Activated naive CD4-positive, alpha-beta T cell treated with anti-CD3 and anti-CD28 coated beads, Interleukin-2, amount 50 U/mL, for 72 hours (primary cell): ENCODE measurements at regions not wholly inside any gene's neighbourhood (a gene's known extent, or its start where the extent isn't known, plus 50 kb on each side); places are given as distances from the start of the nearest gene placed in this dataset.
"Not testable (repeated sequence)": the region's sequence is repeated elsewhere in the genome, so short reads cannot be mapped to it uniquely, and the experiment has no call there.

Experiments used
- ATAC-seq, 2 donors: fragments of 150-1000 bp; cut with Tn5 transposase; 2 replicates each; pipeline ENCODE4 v1.10.0; 2021; ENCODE audit warnings: mild to moderate bottlenecking in 2 of 2, moderate library complexity in 2 of 2
- DNase-seq, 2 donors: peaks; one replicate each; pipeline ENCODE4 v3.0.0; 2021 to 2022; ENCODE audit warnings: low spot score in 2 of 2
- H3K27ac Mint-ChIP-seq, 2 donors: one replicate each; pipeline ENCODE4 v1.8.0; 2022; ENCODE audit warnings: mild to moderate bottlenecking in 2 of 2, mixed read lengths in 2 of 2
- H3K36me3 Mint-ChIP-seq, 2 donors: one replicate each; pipeline ENCODE4 v1.8.0; 2022; ENCODE audit warnings: mixed read lengths in 2 of 2
- H3K9me3 Mint-ChIP-seq, 2 donors: one replicate each; pipeline ENCODE4 v1.8.0; 2022; ENCODE audit warnings: mixed read lengths in 2 of 2

GRCh38 chr13:34696741-34697140 lies 245.3 kb upstream of the NBEA start:
- Mint-ChIP-seq H3K27ac (no peak overlapping the region), H3K36me3 (no peaks in the 10 kb centered on the region), H3K9me3 (peaks cover 0 to under 1% of the 10 kb centered on the region in 2 donors)
- DNase-seq, result no peak
- ATAC-seq, result no peak

DNA sequence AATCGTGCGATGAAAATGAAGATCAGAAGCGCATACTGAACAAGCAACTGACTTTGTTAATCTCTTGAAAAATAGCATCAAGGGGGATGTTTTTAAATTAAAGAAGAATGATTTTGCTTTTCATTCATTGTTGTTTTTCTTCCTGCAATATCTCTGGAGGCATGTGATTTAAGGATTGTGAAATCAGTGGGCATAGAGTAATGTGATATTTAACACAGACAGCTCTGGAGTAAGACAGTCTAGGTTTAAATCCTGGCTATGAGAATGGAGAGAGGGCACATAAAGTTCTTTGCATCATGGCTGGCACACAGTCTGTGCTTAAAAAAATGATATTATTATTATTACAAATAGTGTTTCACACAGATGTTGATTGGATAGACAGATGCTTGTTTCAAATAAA lies 243.1 kb upstream of the NBEA start:
- H3K9me3 Mint-ChIP-seq, result peaks cover 0 to 2% of the 10 kb centered on the region in 2 donors
- H3K27ac Mint-ChIP-seq, result no peak overlapping the region
- H3K36me3 Mint-ChIP-seq, result no peaks in the 10 kb centered on the region
- ATAC-seq (no peak), DNase-seq (no peak)

- Mint-ChIP-seq H3K27ac (no peak overlapping the region), H3K9me3 (peaks cover 5 to 7% of the 10 kb centered on the region in 2 donors), H3K36me3 (no peaks in the 10 kb centered on the region)
- no peak for DNase-seq
- no peak for ATAC-seq
Measured at GRCh38 chr13:34700155-34700554, 241.9 kb upstream of the NBEA start.

- no peaks in the 10 kb centered on the region for H3K36me3 Mint-ChIP-seq
Measured at GRCh38 chr13:34701919-34702318, 240.2 kb upstream of the NBEA start.

GRCh38 chr13:34708566-34709313 lies 233.3 kb upstream of the NBEA start:
- no peak for DNase-seq
- peaks cover 10 to 13% of the 10 kb centered on the region in 2 donors for H3K9me3 Mint-ChIP-seq
- H3K36me3 Mint-ChIP-seq, result no peaks in the 10 kb centered on the region
- H3K27ac Mint-ChIP-seq, result no peak overlapping the region
- no peak for ATAC-seq

More at GRCh38 chr13:34701919-34702318, 240.2 kb upstream of the NBEA start:
- ATAC-seq, result no peak
- H3K9me3 Mint-ChIP-seq, result peaks cover 10 to 12% of the 10 kb centered on the region in 2 donors
- no peak overlapping the region for H3K27ac Mint-ChIP-seq
- DNase-seq, result no peak

DNA sequence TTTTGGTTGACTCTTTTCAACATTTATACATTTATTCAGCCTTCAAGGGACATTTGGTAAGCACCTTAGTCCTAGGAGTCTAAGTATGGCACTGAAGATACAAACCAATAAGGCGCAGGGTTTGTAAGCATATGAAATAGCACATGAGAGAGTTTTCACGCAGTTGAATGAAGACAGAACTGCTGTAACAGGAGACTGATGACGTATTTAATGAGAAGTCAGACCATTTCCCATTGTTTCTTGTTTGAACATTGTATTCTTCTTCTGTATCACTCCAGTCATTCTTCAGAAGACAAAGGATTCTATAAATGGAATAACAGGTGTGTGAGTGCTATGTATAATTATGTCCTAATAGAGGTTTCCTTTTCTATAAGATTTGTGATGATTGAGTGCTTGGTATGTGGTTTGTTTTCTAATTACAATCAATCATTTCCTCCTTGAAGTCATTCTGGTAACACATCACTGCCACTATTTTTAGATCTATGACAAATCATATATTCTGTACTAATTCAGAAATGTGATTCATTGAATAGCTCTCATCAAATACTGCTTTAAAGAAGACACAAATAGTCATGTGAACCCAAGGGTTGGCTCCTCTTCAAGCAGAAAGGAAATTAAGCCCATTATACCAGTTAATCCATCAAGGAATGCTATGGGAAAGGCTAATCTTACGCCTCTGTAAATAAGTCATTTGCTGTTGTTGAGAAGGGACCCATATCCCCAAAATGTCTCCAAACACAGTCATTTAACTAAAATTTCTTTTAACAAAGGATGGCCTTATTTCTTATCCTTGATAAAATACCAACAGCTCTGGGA lies 222.8 kb upstream of the NBEA start:
- peaks cover 0 to 8% of the 10 kb centered on the region in 2 donors for H3K9me3 Mint-ChIP-seq
- ATAC-seq (peak in 1 of 2 donors; percentile 38), DNase-seq (no peak)
- H3K27ac Mint-ChIP-seq, result no peak overlapping the region
- no peaks in the 10 kb centered on the region for H3K36me3 Mint-ChIP-seq

- H3K9me3 Mint-ChIP-seq, result peaks cover 0 to 8% of the 10 kb centered on the region in 2 donors
- DNase-seq (no peak), ATAC-seq (peak in 1 of 2 donors; percentile 68)
- no peaks in the 10 kb centered on the region for H3K36me3 Mint-ChIP-seq
- H3K27ac Mint-ChIP-seq, result no peak overlapping the region
Measured at GRCh38 chr13:34720618-34721017, 221.5 kb upstream of the NBEA start.

- H3K36me3 Mint-ChIP-seq, result no peaks in the 10 kb centered on the region
- no peak for DNase-seq
- no peak for ATAC-seq
- no peak overlapping the region for H3K27ac Mint-ChIP-seq
- H3K9me3 Mint-ChIP-seq, result peaks cover 0 to 8% of the 10 kb centered on the region in 2 donors
Measured at GRCh38 chr13:34721631-34722595, 220.2 kb upstream of the NBEA start.

DNA sequence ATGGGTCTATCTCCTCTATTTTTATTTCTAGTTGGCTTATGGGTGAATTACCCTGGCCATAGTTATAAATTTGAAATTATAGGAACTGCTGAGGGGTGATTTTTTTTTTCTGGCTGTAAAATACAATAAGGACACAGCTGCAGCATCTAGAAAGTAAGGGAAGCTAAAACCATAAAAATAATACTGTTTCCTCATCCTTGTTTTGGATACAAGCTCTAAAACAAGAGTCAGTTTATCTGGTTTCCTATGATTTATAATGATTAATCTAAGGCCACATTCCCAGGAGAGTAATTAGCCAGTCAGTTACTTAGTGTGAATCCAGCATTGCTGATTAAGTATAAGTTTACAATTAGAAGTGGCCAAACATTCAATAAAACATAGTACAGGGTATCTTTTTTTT lies 219.1 kb upstream of the NBEA start:
- Mint-ChIP-seq H3K36me3 (no peaks in the 10 kb centered on the region), H3K9me3 (peaks cover 0 to 4% of the 10 kb centered on the region in 2 donors), H3K27ac (no peak overlapping the region)
- DNase-seq (no peak), ATAC-seq (no peak)

- Mint-ChIP-seq H3K36me3 (no peaks in the 10 kb centered on the region), H3K9me3 (peaks cover 8 to 10% of the 10 kb centered on the region in 2 donors), H3K27ac (no peak overlapping the region)
- no peak for ATAC-seq
- no peak for DNase-seq
Measured at GRCh38 chr13:34730961-34731360, 211.1 kb upstream of the NBEA start.

GRCh38 chr13:34731486-34731885 lies 210.6 kb upstream of the NBEA start:
- H3K9me3 Mint-ChIP-seq, result peaks cover 8 to 10% of the 10 kb centered on the region in 2 donors
- ATAC-seq, result no peak
- H3K36me3 Mint-ChIP-seq, result no peaks in the 10 kb centered on the region
- no peak overlapping the region for H3K27ac Mint-ChIP-seq
- DNase-seq, result no peak

- DNase-seq (no peak), ATAC-seq (no peak)
- H3K27ac Mint-ChIP-seq, result no peak overlapping the region
- peaks cover 8 to 10% of the 10 kb centered on the region in 2 donors for H3K9me3 Mint-ChIP-seq
- no peaks in the 10 kb centered on the region for H3K36me3 Mint-ChIP-seq
Measured at GRCh38 chr13:34733721-34734120, 208.3 kb upstream of the NBEA start.

DNA sequence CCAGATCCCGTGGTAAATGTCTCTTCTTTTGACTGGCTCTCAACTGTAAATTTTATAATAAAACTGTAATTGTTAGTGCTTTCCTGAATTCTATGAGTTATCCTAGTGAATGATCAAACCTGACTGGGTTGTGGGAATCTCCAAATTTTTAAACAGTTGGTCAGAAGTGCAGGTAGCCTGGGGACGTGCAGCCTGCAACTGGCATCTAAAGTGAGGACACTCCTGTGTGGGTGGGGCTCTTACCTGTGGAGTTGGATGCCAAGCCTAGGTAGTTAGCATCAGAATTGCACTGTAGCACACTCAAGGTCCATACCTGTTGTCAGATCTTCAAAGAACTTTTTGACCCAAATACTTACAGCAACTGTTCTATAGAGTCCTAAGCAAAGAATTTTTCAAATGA lies 207.1 kb upstream of the NBEA start:
- DNase-seq (no peak), ATAC-seq (no peak)
- no peak overlapping the region for H3K27ac Mint-ChIP-seq

DNA sequence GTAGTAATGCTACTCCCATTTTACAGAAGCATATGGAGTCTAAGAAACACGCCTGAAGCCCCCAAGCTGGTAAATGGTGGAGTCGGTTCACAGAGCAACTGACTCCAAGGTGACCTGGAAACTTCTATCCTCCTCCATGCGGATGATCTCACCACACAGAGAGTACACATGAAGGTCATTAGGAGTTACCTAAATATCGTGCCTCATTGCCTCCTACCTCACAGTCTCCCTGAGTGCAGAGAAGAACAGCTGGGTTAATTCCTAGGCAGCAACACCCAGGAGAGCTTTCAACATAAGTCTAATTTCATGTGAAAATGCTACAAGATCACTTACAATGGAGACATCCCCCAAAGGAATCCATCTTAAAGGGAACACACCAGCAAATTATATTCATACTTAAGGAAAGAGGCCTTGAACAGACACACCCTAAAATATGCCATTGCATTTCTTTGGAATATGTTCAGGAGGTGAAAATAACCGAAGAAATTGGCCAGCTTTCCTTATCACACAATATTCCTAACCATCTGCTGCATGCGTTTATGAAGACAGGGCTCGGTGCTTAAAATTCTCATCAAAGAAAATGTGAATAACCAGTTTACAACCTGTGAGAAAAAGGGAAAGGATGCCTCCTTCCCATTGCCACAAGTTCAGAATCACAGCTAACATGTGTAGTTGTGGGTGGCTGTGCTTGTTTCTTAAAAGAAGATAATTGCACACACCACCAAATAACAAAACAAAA lies 203.6 kb upstream of the NBEA start:
- DNase-seq (no peak), ATAC-seq (no peak)
- Mint-ChIP-seq H3K36me3 (no peaks in the 10 kb centered on the region), H3K27ac (no peak overlapping the region), H3K9me3 (peaks cover 3% of the 10 kb centered on the region in 2 donors)

More for the DNA sequence above, 207.1 kb upstream of the NBEA start:
- H3K9me3 Mint-ChIP-seq, result peaks cover 3% of the 10 kb centered on the region in 2 donors
- H3K36me3 Mint-ChIP-seq, result no peaks in the 10 kb centered on the region

DNA sequence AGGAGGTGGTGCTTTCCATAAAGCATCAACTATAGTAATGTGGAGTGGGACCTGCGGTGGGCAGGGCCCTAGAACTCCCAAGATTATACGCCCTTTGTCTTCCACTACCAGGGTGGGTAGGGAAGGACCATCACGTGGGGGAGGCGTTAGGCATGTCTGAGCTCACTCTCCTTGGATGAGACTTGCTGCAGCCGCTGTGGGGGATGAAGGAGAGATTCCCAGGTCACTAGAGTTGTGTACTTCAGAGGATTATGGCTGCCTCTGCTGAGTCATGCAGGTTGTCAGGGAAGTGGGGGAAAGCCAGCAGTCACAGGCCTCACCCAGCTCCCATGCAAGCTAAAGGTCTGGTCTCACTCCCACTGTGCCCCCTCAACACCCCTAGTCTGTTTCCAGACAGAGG lies 195.0 kb upstream of the NBEA start:
- not testable (repeated sequence) for H3K36me3 Mint-ChIP-seq, H3K27ac Mint-ChIP-seq, ATAC-seq, DNase-seq
- H3K9me3 Mint-ChIP-seq, result peaks cover 11 to 13% of the 10 kb centered on the region in 2 donors

DNA sequence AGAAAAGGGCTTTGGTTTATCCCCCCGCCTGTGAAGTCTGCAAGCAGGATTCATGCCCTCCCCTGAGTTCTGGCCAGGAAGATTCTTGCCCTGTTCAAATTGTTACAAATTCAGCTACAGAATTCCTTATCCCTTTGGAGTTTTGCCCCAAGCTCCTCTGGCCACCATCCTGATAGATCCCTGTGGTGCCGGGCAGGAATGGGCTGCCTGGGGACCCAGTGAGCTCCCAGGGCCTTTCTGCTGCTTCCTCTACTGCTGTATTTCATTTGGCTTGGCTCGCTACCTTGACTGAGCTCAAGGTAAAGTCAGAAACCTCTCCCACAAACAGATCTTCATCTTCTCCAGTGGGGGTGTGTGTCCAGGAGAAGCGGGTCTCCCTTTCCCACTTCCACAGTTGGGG lies 194.6 kb upstream of the NBEA start:
- ATAC-seq (no peak), DNase-seq (no peak)
- Mint-ChIP-seq H3K9me3 (peaks cover 11 to 13% of the 10 kb centered on the region in 2 donors), H3K36me3 (no peaks in the 10 kb centered on the region), H3K27ac (no peak overlapping the region)
